ENCODE measurements at regions not wholly inside any gene's neighbourhood (a gene's known extent, or its start where the extent isn't known, plus 50 kb on each side); places are given as distances from the start of the nearest gene placed in this dataset.

- DNase-seq = no peak
- no peaks in the 10 kb centered on the region for H3K9me3 ChIP-seq (ENCODE audit: control insufficient read depth in 2 of 2, insufficient read depth in 1 of 2, low read depth in 1 of 2, low read length in 1 of 2)
- 72 to 80% (median 77%) methylated on average over 1 of the region's 1 CpG for WGBS, 3 donors
- FAIRE-seq = no peak
- no peaks in the 10 kb centered on the region for H3K27me3 ChIP-seq (ENCODE audit: control insufficient read depth in 3 of 3, insufficient read depth in 3 of 3, low read length in 3 of 3)
- no peak overlapping the region for H3K27ac ChIP-seq (ENCODE audit: low read depth in 1 of 3, low read length in 2 of 3)
- no peak overlapping the region for H3K4me3 ChIP-seq (ENCODE audit: low read depth in 1 of 3, low read length in 3 of 3)
- no peaks in the 10 kb centered on the region for H3K36me3 ChIP-seq (ENCODE audit: control insufficient read depth in 3 of 3, insufficient read depth in 2 of 3, low read depth in 1 of 3, low read length in 3 of 3)
- H3K4me1 ChIP-seq (ENCODE audit: control insufficient read depth in 3 of 3, insufficient read depth in 2 of 3, low read depth in 1 of 3, low read length in 2 of 3) = no peaks in the 10 kb centered on the region
These were observed 674.4 kb downstream of the KCNT2 start for GRCh38 chr1:195933835-195934234.

GRCh38 chr1:195915826-195916225 is 692.4 kb downstream of the KCNT2 start:
- FAIRE-seq (no peak), DNase-seq (no peak)
- no peaks in the 10 kb centered on the region for H3K27me3 ChIP-seq (ENCODE audit: control insufficient read depth in 3 of 3, insufficient read depth in 3 of 3, low read length in 3 of 3)
- H3K4me1 ChIP-seq (ENCODE audit: control insufficient read depth in 3 of 3, insufficient read depth in 2 of 3, low read depth in 1 of 3, low read length in 2 of 3) = no peaks in the 10 kb centered on the region
- H3K4me3 ChIP-seq (ENCODE audit: low read depth in 1 of 3, low read length in 3 of 3) = no peak overlapping the region
- peaks cover 0 to 11% of the 10 kb centered on the region in 2 donors for H3K9me3 ChIP-seq (ENCODE audit: control insufficient read depth in 2 of 2, insufficient read depth in 1 of 2, low read depth in 1 of 2, low read length in 1 of 2)
- WGBS, 3 donors = 90 to 93% (median 90%) methylated on average over 1 of the region's 1 CpG
- H3K36me3 ChIP-seq (ENCODE audit: control insufficient read depth in 3 of 3, insufficient read depth in 2 of 3, low read depth in 1 of 3, low read length in 3 of 3) = no peaks in the 10 kb centered on the region
- H3K27ac ChIP-seq (ENCODE audit: low read depth in 1 of 3, low read length in 2 of 3) = no peak overlapping the region

- Histone ChIP-seq H3K27ac (ENCODE audit: low read depth in 1 of 3, low read length in 2 of 3) (no peak overlapping the region), H3K9me3 (ENCODE audit: control insufficient read depth in 2 of 2, insufficient read depth in 1 of 2, low read depth in 1 of 2, low read length in 1 of 2) (no peaks in the 10 kb centered on the region), H3K4me3 (ENCODE audit: low read depth in 1 of 3, low read length in 3 of 3) (no peak overlapping the region), H3K36me3 (ENCODE audit: control insufficient read depth in 3 of 3, insufficient read depth in 2 of 3, low read depth in 1 of 3, low read length in 3 of 3) (no peaks in the 10 kb centered on the region), H3K4me1 (ENCODE audit: control insufficient read depth in 3 of 3, insufficient read depth in 2 of 3, low read depth in 1 of 3, low read length in 2 of 3) (no peaks in the 10 kb centered on the region), H3K27me3 (ENCODE audit: control insufficient read depth in 3 of 3, insufficient read depth in 3 of 3, low read length in 3 of 3) (no peaks in the 10 kb centered on the region)
- DNase-seq (no peak), FAIRE-seq (no peak)
- 90 to 96% (median 95%) methylated on average over 6 of the region's 6 CpGs for WGBS, 3 donors
These were observed 699.2 kb downstream of the KCNT2 start for GRCh38 chr1:195909061-195909460.

- no peak overlapping the region for H3K4me3 ChIP-seq (ENCODE audit: low read depth in 1 of 3, low read length in 3 of 3)
- no peaks in the 10 kb centered on the region for H3K27me3 ChIP-seq (ENCODE audit: control insufficient read depth in 3 of 3, insufficient read depth in 3 of 3, low read length in 3 of 3)
- H3K4me1 ChIP-seq (ENCODE audit: control insufficient read depth in 3 of 3, insufficient read depth in 2 of 3, low read depth in 1 of 3, low read length in 2 of 3) = no peaks in the 10 kb centered on the region
- H3K36me3 ChIP-seq (ENCODE audit: control insufficient read depth in 3 of 3, insufficient read depth in 2 of 3, low read depth in 1 of 3, low read length in 3 of 3) = no peaks in the 10 kb centered on the region
- FAIRE-seq (no peak), DNase-seq (no peak)
- H3K27ac ChIP-seq (ENCODE audit: low read depth in 1 of 3, low read length in 2 of 3) = no peak overlapping the region
- WGBS, 3 donors = 62 to 72% (median 70%) methylated on average over 1 of the region's 1 CpG
- H3K9me3 ChIP-seq (ENCODE audit: control insufficient read depth in 2 of 2, insufficient read depth in 1 of 2, low read depth in 1 of 2, low read length in 1 of 2) = no peaks in the 10 kb centered on the region
These were observed 700.1 kb downstream of the KCNT2 start for GRCh38 chr1:195908121-195908520.

- Histone ChIP-seq H3K9me3 (ENCODE audit: control insufficient read depth in 2 of 2, insufficient read depth in 1 of 2, low read depth in 1 of 2, low read length in 1 of 2) (no peaks in the 10 kb centered on the region), H3K27ac (ENCODE audit: low read depth in 1 of 3, low read length in 2 of 3) (no peak overlapping the region), H3K36me3 (ENCODE audit: control insufficient read depth in 3 of 3, insufficient read depth in 2 of 3, low read depth in 1 of 3, low read length in 3 of 3) (no peaks in the 10 kb centered on the region), H3K4me1 (ENCODE audit: control insufficient read depth in 3 of 3, insufficient read depth in 2 of 3, low read depth in 1 of 3, low read length in 2 of 3) (no peaks in the 10 kb centered on the region), H3K27me3 (ENCODE audit: control insufficient read depth in 3 of 3, insufficient read depth in 3 of 3, low read length in 3 of 3) (no peaks in the 10 kb centered on the region), H3K4me3 (ENCODE audit: low read depth in 1 of 3, low read length in 3 of 3) (no peak overlapping the region)
- WGBS, 3 donors = 65 to 80% (median 79%) methylated on average over 3 of the region's 3 CpGs
- no peak for FAIRE-seq
- no peak for DNase-seq
These were observed 705.0 kb downstream of the KCNT2 start for GRCh38 chr1:195903203-195903602.

- 75 to 82% (median 78%) methylated on average over 4 of the region's 4 CpGs for WGBS, 3 donors
- Histone ChIP-seq H3K4me3 (ENCODE audit: low read depth in 1 of 3, low read length in 3 of 3) (no peak overlapping the region), H3K27ac (ENCODE audit: low read depth in 1 of 3, low read length in 2 of 3) (no peak overlapping the region), H3K27me3 (ENCODE audit: control insufficient read depth in 3 of 3, insufficient read depth in 3 of 3, low read length in 3 of 3) (no peaks in the 10 kb centered on the region), H3K9me3 (ENCODE audit: control insufficient read depth in 2 of 2, insufficient read depth in 1 of 2, low read depth in 1 of 2, low read length in 1 of 2) (no peaks in the 10 kb centered on the region), H3K36me3 (ENCODE audit: control insufficient read depth in 3 of 3, insufficient read depth in 2 of 3, low read depth in 1 of 3, low read length in 3 of 3) (no peaks in the 10 kb centered on the region), H3K4me1 (ENCODE audit: control insufficient read depth in 3 of 3, insufficient read depth in 2 of 3, low read depth in 1 of 3, low read length in 2 of 3) (no peaks in the 10 kb centered on the region)
- DNase-seq = no peak
- no peak for FAIRE-seq
These were observed 705.5 kb downstream of the KCNT2 start for GRCh38 chr1:195902779-195903178.

DNA sequence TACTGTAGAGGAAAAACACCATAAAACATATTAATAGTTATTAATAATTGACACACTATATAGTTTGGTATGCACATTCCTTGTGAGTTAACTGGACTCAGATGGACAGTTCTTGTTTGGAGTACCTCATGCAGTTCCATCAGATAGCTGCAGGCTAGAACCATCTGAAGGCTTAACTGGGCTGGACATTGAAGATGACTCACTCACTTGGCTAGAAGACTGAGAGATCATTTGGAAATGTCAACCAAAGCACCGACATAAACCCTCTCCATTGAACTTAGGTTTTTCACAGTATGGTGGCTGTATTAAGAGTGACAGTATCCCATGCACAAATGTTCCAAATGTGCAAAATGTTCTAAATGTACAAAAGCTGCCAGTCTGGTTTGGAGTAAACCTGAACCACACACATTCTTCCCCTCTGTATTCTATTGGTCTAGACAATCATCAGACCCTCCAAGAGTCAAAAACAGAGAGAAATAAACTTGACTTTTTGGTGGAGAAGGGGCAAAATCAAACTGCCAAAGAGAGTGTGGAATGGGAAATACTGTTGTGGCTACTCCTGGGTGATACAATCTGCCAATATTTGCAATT is 708.4 kb downstream of the KCNT2 start:
- Histone ChIP-seq H3K4me1 (ENCODE audit: control insufficient read depth in 3 of 3, insufficient read depth in 2 of 3, low read depth in 1 of 3, low read length in 2 of 3) (no peaks in the 10 kb centered on the region), H3K9me3 (ENCODE audit: control insufficient read depth in 2 of 2, insufficient read depth in 1 of 2, low read depth in 1 of 2, low read length in 1 of 2) (no peaks in the 10 kb centered on the region), H3K27me3 (ENCODE audit: control insufficient read depth in 3 of 3, insufficient read depth in 3 of 3, low read length in 3 of 3) (no peaks in the 10 kb centered on the region), H3K4me3 (ENCODE audit: low read depth in 1 of 3, low read length in 3 of 3) (no peak overlapping the region), H3K36me3 (ENCODE audit: control insufficient read depth in 3 of 3, insufficient read depth in 2 of 3, low read depth in 1 of 3, low read length in 3 of 3) (no peaks in the 10 kb centered on the region), H3K27ac (ENCODE audit: low read depth in 1 of 3, low read length in 2 of 3) (no peak overlapping the region)
- WGBS, 3 donors = 59 to 70% (median 65%) methylated on average over 1 of the region's 1 CpG
- no peak for FAIRE-seq
- DNase-seq = no peak

DNA sequence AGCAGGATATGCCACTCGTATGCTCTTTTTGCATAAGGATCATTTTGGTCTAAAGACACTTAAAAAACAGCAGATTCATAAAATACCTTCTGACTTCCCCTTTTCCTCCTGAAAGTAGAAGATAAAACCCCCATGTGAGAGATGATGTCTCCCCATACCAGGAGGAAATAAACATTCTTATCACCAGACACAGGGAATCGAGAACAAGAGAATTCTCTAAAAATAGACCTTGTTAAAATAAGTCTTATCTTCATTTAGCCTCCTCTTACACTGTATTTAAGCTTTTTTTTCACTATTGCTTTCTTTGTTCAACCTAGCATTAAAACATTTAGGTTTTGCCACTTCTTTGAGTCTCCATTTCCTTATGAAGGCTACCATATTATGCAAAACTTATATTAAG is 709.3 kb downstream of the KCNT2 start:
- H3K27me3 ChIP-seq (ENCODE audit: control insufficient read depth in 3 of 3, insufficient read depth in 3 of 3, low read length in 3 of 3) = no peaks in the 10 kb centered on the region
- no peak for DNase-seq
- no peak for FAIRE-seq
- H3K27ac ChIP-seq (ENCODE audit: low read depth in 1 of 3, low read length in 2 of 3) = no peak overlapping the region
- no peaks in the 10 kb centered on the region for H3K4me1 ChIP-seq (ENCODE audit: control insufficient read depth in 3 of 3, insufficient read depth in 2 of 3, low read depth in 1 of 3, low read length in 2 of 3)
- no peaks in the 10 kb centered on the region for H3K36me3 ChIP-seq (ENCODE audit: control insufficient read depth in 3 of 3, insufficient read depth in 2 of 3, low read depth in 1 of 3, low read length in 3 of 3)
- no peak overlapping the region for H3K4me3 ChIP-seq (ENCODE audit: low read depth in 1 of 3, low read length in 3 of 3)
- 31 to 47% (median 38%) methylated on average over 2 of the region's 2 CpGs for WGBS, 3 donors
- H3K9me3 ChIP-seq (ENCODE audit: control insufficient read depth in 2 of 2, insufficient read depth in 1 of 2, low read depth in 1 of 2, low read length in 1 of 2) = no peaks in the 10 kb centered on the region

- no peak overlapping the region for H3K4me3 ChIP-seq (ENCODE audit: low read depth in 1 of 3, low read length in 3 of 3)
- no peaks in the 10 kb centered on the region for H3K4me1 ChIP-seq (ENCODE audit: control insufficient read depth in 3 of 3, insufficient read depth in 2 of 3, low read depth in 1 of 3, low read length in 2 of 3)
- H3K27ac ChIP-seq (ENCODE audit: low read depth in 1 of 3, low read length in 2 of 3) = no peak overlapping the region
- FAIRE-seq (no peak), DNase-seq (no peak)
- no peaks in the 10 kb centered on the region for H3K9me3 ChIP-seq (ENCODE audit: control insufficient read depth in 2 of 2, insufficient read depth in 1 of 2, low read depth in 1 of 2, low read length in 1 of 2)
- WGBS, 3 donors = 73 to 81% (median 80%) methylated on average over 3 of the region's 3 CpGs
- no peaks in the 10 kb centered on the region for H3K27me3 ChIP-seq (ENCODE audit: control insufficient read depth in 3 of 3, insufficient read depth in 3 of 3, low read length in 3 of 3)
- H3K36me3 ChIP-seq (ENCODE audit: control insufficient read depth in 3 of 3, insufficient read depth in 2 of 3, low read depth in 1 of 3, low read length in 3 of 3) = no peaks in the 10 kb centered on the region
These were observed 709.9 kb downstream of the KCNT2 start for GRCh38 chr1:195898373-195898772.
